H1 (cell line): ENCODE measurements at regions not wholly inside any gene's neighbourhood (a gene's known extent, or its start where the extent isn't known, plus 50 kb on each side); places are given as distances from the start of the nearest gene placed in this dataset.

Source experiments
- CTCF ChIA-PET: fragments of 300-600 bp; sonication (Branson Sonifier 250); formaldehyde crosslinking; loops from one replicate; lab custom pipeline; 2021; ENCODE audit not compliant: partially characterized antibody; lab: Charles Lee
- POLR2A ChIA-PET: fragments of 300-600 bp; sonication (Branson Sonifier 250); formaldehyde crosslinking; loops from one replicate; lab custom pipeline; 2021; ENCODE audit warnings: inconsistent platforms; ENCODE audit not compliant: partially characterized antibody; lab: Charles Lee
- DNase-seq, 2 experiments: peaks; one replicate each; pipeline versions ENCODE4 v3.0.0 to v3.0.0-alpha.2; 2010 to 2022; ENCODE audit warnings: low spot score in 2 of 2, low read depth in 1 of 2, mixed read lengths in 1 of 2
- FAIRE-seq: peaks from 2 replicates; lab custom pipeline; 2011; peaks lifted over from hg19 to GRCh38; lab: Jason Lieb, UNC
- H2AFZ ChIP-seq: 2 replicates; pipeline ENCODE4 v1.8.1; 2012; ENCODE audit warnings: low read length, inconsistent platforms
- H2AK5ac ChIP-seq: 2 replicates; pipeline ENCODE4 v1.6.1; 2013; ENCODE audit warnings: low read depth, low read length
- H2BK120ac ChIP-seq: replicated peaks from 2 replicates; pipeline ENCODE3; 2013; ENCODE audit warnings: low read depth, low read length, inconsistent platforms
- H2BK12ac ChIP-seq: 2 replicates; pipeline ENCODE4 v1.6.1; 2013; ENCODE audit warnings: low read depth, low read length
- H2BK15ac ChIP-seq: 2 replicates; pipeline ENCODE4 v1.6.1; 2013; ENCODE audit warnings: low read length
- H2BK20ac ChIP-seq: 2 replicates; pipeline ENCODE4 v1.6.1; 2013; ENCODE audit warnings: low read length
- H2BK5ac ChIP-seq: 2 replicates; pipeline ENCODE4 v1.6.1; 2013; ENCODE audit warnings: low read depth, low read length
- H3K14ac ChIP-seq: 2 replicates; pipeline ENCODE4 v1.6.1; 2013; ENCODE audit warnings: inconsistent platforms; ENCODE audit not compliant: insufficient read length
- H3K18ac ChIP-seq: 2 replicates; pipeline ENCODE4 v1.6.1; 2013; ENCODE audit warnings: low read length; ENCODE audit errors: extremely low read depth
- H3K23ac ChIP-seq: 2 replicates; pipeline ENCODE4 v1.6.1; 2013; ENCODE audit warnings: inconsistent platforms; ENCODE audit not compliant: insufficient read length
- H3K23me2 ChIP-seq: 2 replicates; pipeline ENCODE4 v1.6.1; 2013; ENCODE audit warnings: low read depth, low read length
- H3K27ac ChIP-seq: 2 replicates; pipeline ENCODE4 v1.6.1; 2011; ENCODE audit warnings: low read depth, low read length, inconsistent platforms
- H3K27me3 ChIP-seq, 4 experiments: replicated peaks in 1 of 4; 1 replicate in 1 of 4; 2 replicates in 3 of 4; pipeline versions ENCODE4 v1.6.1 to v1.8.1; 2011 to 2013; ENCODE audit warnings: low read length in 3 of 4, mild to moderate bottlenecking in 3 of 4, inconsistent platforms in 2 of 4, mixed read lengths in 2 of 4, moderate library complexity in 1 of 4; ENCODE audit not compliant: control insufficient read depth in 3 of 4, insufficient read depth in 3 of 4; ENCODE audit errors: extremely low read depth in 1 of 4
- H3K36me3 ChIP-seq, 4 experiments: 2 replicates each; pipeline versions ENCODE4 v1.6.1 to v1.8.1; 2011 to 2013; ENCODE audit warnings: mild to moderate bottlenecking in 4 of 4, low read length in 3 of 4, moderate library complexity in 2 of 4, control low read depth in 1 of 4, inconsistent platforms in 1 of 4; ENCODE audit not compliant: insufficient read depth in 4 of 4, control insufficient read depth in 2 of 4
- H3K4ac ChIP-seq: replicated peaks from 2 replicates; pipeline ENCODE3; 2013; ENCODE audit warnings: low read length, low read depth, mixed read lengths, inconsistent platforms; ENCODE audit not compliant: insufficient read length
- H3K4me1 ChIP-seq, 4 experiments: replicated peaks in 1 of 4; 1 replicate in 1 of 4; 2 replicates in 3 of 4; pipeline versions ENCODE4 v1.6.1 to v1.8.1; 2011 to 2013; ENCODE audit warnings: low read length in 3 of 4, inconsistent platforms in 2 of 4, mixed read lengths in 1 of 4; ENCODE audit not compliant: insufficient read depth in 4 of 4, control insufficient read depth in 3 of 4
- H3K4me2 ChIP-seq, 2 experiments: 2 replicates each; pipeline versions ENCODE4 v1.6.1 to v1.8.1; 2011 to 2013; ENCODE audit warnings: low read depth in 2 of 2, low read length in 2 of 2, control low read depth in 1 of 2, inconsistent platforms in 1 of 2, mild to moderate bottlenecking in 1 of 2; ENCODE audit not compliant: insufficient read depth in 1 of 2
- H3K4me3 ChIP-seq, 4 experiments: fragments of 200-600, 300-600 bp in 1 of 4; sonication (generic), shearing (Covaris generic), sonication (Bioruptor Twin) in 1 of 4; 2 replicates each; pipeline versions ENCODE4 v1.5.1 to v1.8.1; 2011 to 2016; ENCODE audit warnings: low read length in 4 of 4, low read depth in 3 of 4, control low read depth in 2 of 4, inconsistent platforms in 2 of 4, mild to moderate bottlenecking in 2 of 4, mixed read lengths in 1 of 4, moderate library complexity in 1 of 4; ENCODE audit not compliant: insufficient read depth in 2 of 4; ENCODE audit errors: extremely low read depth in 1 of 4
- H3K56ac ChIP-seq: replicated peaks from 2 replicates; pipeline ENCODE3; 2013; ENCODE audit warnings: low read depth, mild to moderate bottlenecking, mixed read lengths, low read length, inconsistent platforms; ENCODE audit not compliant: insufficient read length
- H3K79me1 ChIP-seq: 2 replicates; pipeline ENCODE4 v1.6.1; 2013; ENCODE audit warnings: low read depth, low read length, control low read depth
- H3K79me2 ChIP-seq, 2 experiments: 2 replicates each; pipeline versions ENCODE4 v1.6.1 to v1.8.1; 2012 to 2013; ENCODE audit warnings: low read length in 2 of 2, mild to moderate bottlenecking in 2 of 2, inconsistent platforms in 1 of 2; ENCODE audit not compliant: insufficient read depth in 2 of 2, control insufficient read depth in 1 of 2
- H3K9ac ChIP-seq, 4 experiments: replicated peaks in 1 of 4; 1 replicate in 1 of 4; 2 replicates in 3 of 4; pipeline versions ENCODE4 v1.6.1 to v1.8.1; 2011 to 2013; ENCODE audit warnings: low read depth in 3 of 4, low read length in 3 of 4, control low read depth in 2 of 4, mild to moderate bottlenecking in 2 of 4, moderate library complexity in 2 of 4, inconsistent platforms in 1 of 4; ENCODE audit errors: extremely low read depth in 1 of 4
- H3K9me3 ChIP-seq, 2 experiments: 2 replicates each; pipeline versions ENCODE4 v1.6.1 to v1.8.1; 2012 to 2013; ENCODE audit warnings: mild to moderate bottlenecking in 2 of 2, moderate library complexity in 2 of 2, control low read depth in 1 of 2, inconsistent platforms in 1 of 2, low read depth in 1 of 2, low read length in 1 of 2, mixed read lengths in 1 of 2; ENCODE audit not compliant: insufficient read depth in 2 of 2
- H4K20me1 ChIP-seq, 2 experiments: replicated peaks in 1 of 2; 2 replicates each; pipeline versions ENCODE3 to v1.8.1; 2011 to 2013; ENCODE audit warnings: inconsistent platforms in 2 of 2, low read length in 2 of 2, mild to moderate bottlenecking in 1 of 2; ENCODE audit not compliant: insufficient read depth in 2 of 2, control insufficient read depth in 1 of 2
- H4K5ac ChIP-seq: 2 replicates; pipeline ENCODE4 v1.6.1; 2013; ENCODE audit warnings: low read length, low read depth, mixed read lengths, inconsistent platforms; ENCODE audit not compliant: insufficient read length
- H4K8ac ChIP-seq: 2 replicates; pipeline ENCODE4 v1.8.0; 2013; ENCODE audit warnings: mild to moderate bottlenecking, moderate library complexity, low read length, inconsistent platforms; ENCODE audit not compliant: insufficient read depth; ENCODE audit errors: extremely low read depth
- H4K91ac ChIP-seq: replicated peaks from 2 replicates; pipeline ENCODE3; 2013; ENCODE audit warnings: low read length, mixed read lengths, inconsistent platforms; ENCODE audit not compliant: insufficient read length
- CEBPB ChIP-seq: IDR thresholded peaks from 2 replicates; pipeline ENCODE4 v1.6.1; 2012; ENCODE audit warnings: low read depth, low read length
- KDM4A ChIP-seq: IDR thresholded peaks from one replicate; pipeline ENCODE4 v1.7.1; 2012; ENCODE audit warnings: low read depth, mild to moderate bottlenecking, moderate library complexity, low read length, inconsistent platforms; ENCODE audit not compliant: severe bottlenecking
- KDM5A ChIP-seq: fragments of 200-600 bp; IDR thresholded peaks from 2 replicates; pipeline ENCODE4 v1.7.1; 2012; ENCODE audit warnings: mild to moderate bottlenecking, low read length, inconsistent platforms, mixed read lengths
- RFX5 ChIP-seq: IDR thresholded peaks from 2 replicates; pipeline ENCODE4 v1.6.1; 2011; ENCODE audit warnings: low read depth, low read length, improper control_type of control experiment, borderline replicate concordance
- SP1 ChIP-seq: IDR thresholded peaks from 2 replicates; pipeline ENCODE4 v1.6.1; 2011; ENCODE audit warnings: low read depth, low read length
- TAF7 ChIP-seq: optimal IDR thresholded peaks from 2 replicates; pipeline ENCODE3; 2011; ENCODE audit warnings: low read depth, mild to moderate bottlenecking, inconsistent platforms, low read length, moderate library complexity, borderline replicate concordance
- TF ChIP-seq, protein P1 (sequence below), 3 experiments: IDR thresholded peaks; 1 replicate in 2 of 3; 2 replicates in 1 of 3; pipeline versions ENCODE4 v1.5.1 to v1.6.1; 2011; ENCODE audit warnings: low read length in 3 of 3, mild to moderate bottlenecking in 3 of 3, inconsistent platforms in 2 of 3, low read depth in 1 of 3, moderate library complexity in 1 of 3; ENCODE audit not compliant: insufficient read depth in 1 of 3; ENCODE audit errors: control extremely low read depth in 1 of 3

DNA sequence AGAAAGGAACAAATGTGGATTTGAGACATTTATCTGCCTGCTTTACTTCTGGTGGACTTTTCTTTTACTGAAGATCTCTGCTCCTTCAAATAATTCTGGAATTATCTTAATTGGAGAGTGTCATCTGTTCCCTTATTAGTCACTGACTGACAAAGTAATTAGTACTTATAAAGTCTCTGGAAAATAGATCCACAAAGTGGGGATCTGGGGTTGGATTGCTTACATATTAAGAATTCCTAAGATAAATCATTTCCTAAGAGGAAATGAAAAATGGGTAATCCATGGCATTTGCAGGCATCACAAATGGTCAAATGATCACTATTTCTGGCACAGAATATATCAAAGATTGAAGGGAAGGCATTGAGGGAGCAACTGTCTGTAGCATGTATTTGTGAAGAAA, 137.4 kb upstream of the SLITRK5 start:
- H3K27ac ChIP-seq: no peak overlapping the region
- H3K4me2 ChIP-seq: no peak overlapping the region
- H3K4me1 ChIP-seq: no peaks in the 10 kb centered on the region
- H2BK15ac ChIP-seq: no peak overlapping the region
- H3K27me3 ChIP-seq: no peaks in the 10 kb centered on the region
- no peak overlapping the region for H2AK5ac ChIP-seq
- no peak overlapping the region for H3K23ac ChIP-seq
- no peak overlapping the region for H3K4ac ChIP-seq
- TF ChIP-seq KDM5A (no peak), SP1 (no peak), RFX5 (no peak), CEBPB (no peak), KDM4A (no peak), TAF7 (no peak)
- TF ChIP-seq, protein P1, sequence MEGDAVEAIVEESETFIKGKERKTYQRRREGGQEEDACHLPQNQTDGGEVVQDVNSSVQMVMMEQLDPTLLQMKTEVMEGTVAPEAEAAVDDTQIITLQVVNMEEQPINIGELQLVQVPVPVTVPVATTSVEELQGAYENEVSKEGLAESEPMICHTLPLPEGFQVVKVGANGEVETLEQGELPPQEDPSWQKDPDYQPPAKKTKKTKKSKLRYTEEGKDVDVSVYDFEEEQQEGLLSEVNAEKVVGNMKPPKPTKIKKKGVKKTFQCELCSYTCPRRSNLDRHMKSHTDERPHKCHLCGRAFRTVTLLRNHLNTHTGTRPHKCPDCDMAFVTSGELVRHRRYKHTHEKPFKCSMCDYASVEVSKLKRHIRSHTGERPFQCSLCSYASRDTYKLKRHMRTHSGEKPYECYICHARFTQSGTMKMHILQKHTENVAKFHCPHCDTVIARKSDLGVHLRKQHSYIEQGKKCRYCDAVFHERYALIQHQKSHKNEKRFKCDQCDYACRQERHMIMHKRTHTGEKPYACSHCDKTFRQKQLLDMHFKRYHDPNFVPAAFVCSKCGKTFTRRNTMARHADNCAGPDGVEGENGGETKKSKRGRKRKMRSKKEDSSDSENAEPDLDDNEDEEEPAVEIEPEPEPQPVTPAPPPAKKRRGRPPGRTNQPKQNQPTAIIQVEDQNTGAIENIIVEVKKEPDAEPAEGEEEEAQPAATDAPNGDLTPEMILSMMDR (IDR thresholded peaks at IDR 0.05; ENCODE audit: control extremely low read depth in 1 of 3, insufficient read depth in 1 of 3, low read depth in 1 of 3, low read length in 3 of 3): no peak
- no peaks in the 10 kb centered on the region for H3K23me2 ChIP-seq
- no peak overlapping the region for H2BK12ac ChIP-seq
- no peaks in the 10 kb centered on the region for H4K20me1 ChIP-seq
- no peak overlapping the region for H3K18ac ChIP-seq
- H3K14ac ChIP-seq: no peak overlapping the region
- no peak overlapping the region for H4K5ac ChIP-seq
- H3K79me1 ChIP-seq: no peaks in the 10 kb centered on the region
- no peak overlapping the region for H2BK5ac ChIP-seq
- FAIRE-seq (no peak), DNase-seq (no peak)
- H3K36me3 ChIP-seq: no peaks in the 10 kb centered on the region
- no peak overlapping the region for H3K56ac ChIP-seq
- no peak overlapping the region for H2BK20ac ChIP-seq
- no peak overlapping the region for H2AFZ ChIP-seq
- no peaks in the 10 kb centered on the region for H3K79me2 ChIP-seq
- H3K4me3 ChIP-seq: no peak overlapping the region
- CTCF ChIA-PET: no interaction called here
- H4K8ac ChIP-seq: no peak overlapping the region
- H4K91ac ChIP-seq: no peak overlapping the region
- no peak overlapping the region for H2BK120ac ChIP-seq
- POLR2A ChIA-PET: no interaction called here
- no peaks in the 10 kb centered on the region for H3K9me3 ChIP-seq
- H3K9ac ChIP-seq: no peak overlapping the region
